Cardiac muscle cell (in vitro differentiated cells and primary cell): ENCODE measurements at regions not wholly inside any gene's neighbourhood (a gene's known extent, or its start where the extent isn't known, plus 50 kb on each side); places are given as distances from the start of the nearest gene placed in this dataset.

Experiments used
- DNase-seq, 2 donors: peaks; one replicate each; pipeline versions ENCODE4 v3.0.0 to v3.0.0-alpha.2; 2010 to 2017; ENCODE audit warnings: low read depth in 1 of 2, low spot score in 1 of 2
- H3K27ac ChIP-seq: fragments of 200-600 bp; sonication (generic); 2 replicates; pipeline ENCODE4 v1.5.1; 2016
- H3K27me3 ChIP-seq: fragments of 200-600 bp; sonication (generic); 2 replicates; pipeline ENCODE4 v1.6.0; 2016; ENCODE audit warnings: control low read depth
- H3K36me3 ChIP-seq: fragments of 200-600 bp; sonication (generic); 2 replicates; pipeline ENCODE4 v1.5.1; 2016; ENCODE audit warnings: control low read depth
- H3K4me1 ChIP-seq: fragments of 200-600 bp; sonication (generic); 2 replicates; pipeline ENCODE4 v1.8.1; 2017; ENCODE audit warnings: low read depth, mild to moderate bottlenecking, mixed run types
- H3K4me3 ChIP-seq: fragments of 200-600 bp; sonication (generic); 2 replicates; pipeline ENCODE4 v1.5.1; 2016; ENCODE audit warnings: mild to moderate bottlenecking
- H3K9me3 ChIP-seq: fragments of 200-600 bp; sonication (generic); 2 replicates; pipeline ENCODE4 v1.5.1; 2017; ENCODE audit warnings: low read depth, mild to moderate bottlenecking, control low read depth
- CTCF ChIP-seq: IDR thresholded peaks from 2 replicates; pipeline ENCODE4 v1.5.1; 2012; ENCODE audit warnings: low read depth, mild to moderate bottlenecking, low read length

- H3K4me3 ChIP-seq, result no peak overlapping the region
- no peak overlapping the region for H3K27ac ChIP-seq
- peak; percentile 14 for TF ChIP-seq CTCF
- DNase-seq, result peak; percentile 14 to 31
- H3K36me3 ChIP-seq, result no peaks in the 10 kb centered on the region
- H3K4me1 ChIP-seq, result peaks cover 16% of the 10 kb centered on the region
- H3K9me3 ChIP-seq, result no peaks in the 10 kb centered on the region
- H3K27me3 ChIP-seq, result no peaks in the 10 kb centered on the region
Measured at GRCh38 chr20:40442181-40442963, 246.7 kb downstream of the MAFB start.

- H3K27ac ChIP-seq, result no peak overlapping the region
- DNase-seq, result no peak
- H3K36me3 ChIP-seq, result no peaks in the 10 kb centered on the region
- H3K4me3 ChIP-seq, result no peak overlapping the region
- TF ChIP-seq CTCF, result no peak
- H3K27me3 ChIP-seq, result no peaks in the 10 kb centered on the region
- H3K4me1 ChIP-seq, result peaks cover 16% of the 10 kb centered on the region
- no peaks in the 10 kb centered on the region for H3K9me3 ChIP-seq
Measured at GRCh38 chr20:40441771-40442170, 247.3 kb downstream of the MAFB start.

GRCh38 chr20:40438161-40438830 is 250.7 kb downstream of the MAFB start:
- Histone ChIP-seq H3K27ac (no peak overlapping the region), H3K27me3 (no peaks in the 10 kb centered on the region), H3K4me1 (peaks cover 11% of the 10 kb centered on the region), H3K4me3 (no peak overlapping the region), H3K36me3 (no peaks in the 10 kb centered on the region), H3K9me3 (no peaks in the 10 kb centered on the region)
- no peak for DNase-seq
- no peak for TF ChIP-seq CTCF

- TF ChIP-seq CTCF, result no peak
- DNase-seq, result no peak
- Histone ChIP-seq H3K4me1 (no peaks in the 10 kb centered on the region), H3K27ac (no peak overlapping the region), H3K9me3 (no peaks in the 10 kb centered on the region), H3K27me3 (no peaks in the 10 kb centered on the region), H3K4me3 (no peak overlapping the region), H3K36me3 (no peaks in the 10 kb centered on the region)
Measured at GRCh38 chr20:40436011-40436410, 253.0 kb downstream of the MAFB start.

GRCh38 chr20:40435146-40435895 is 253.7 kb downstream of the MAFB start:
- DNase-seq, result no peak
- Histone ChIP-seq H3K27ac (no peak overlapping the region), H3K9me3 (no peaks in the 10 kb centered on the region), H3K4me1 (no peaks in the 10 kb centered on the region), H3K4me3 (no peak overlapping the region), H3K27me3 (no peaks in the 10 kb centered on the region), H3K36me3 (no peaks in the 10 kb centered on the region)
- no peak for TF ChIP-seq CTCF
